ENCODE measurements at regions not wholly inside any gene's neighbourhood (a gene's known extent, or its start where the extent isn't known, plus 50 kb on each side); places are given as distances from the start of the nearest gene placed in this dataset.

DNA sequence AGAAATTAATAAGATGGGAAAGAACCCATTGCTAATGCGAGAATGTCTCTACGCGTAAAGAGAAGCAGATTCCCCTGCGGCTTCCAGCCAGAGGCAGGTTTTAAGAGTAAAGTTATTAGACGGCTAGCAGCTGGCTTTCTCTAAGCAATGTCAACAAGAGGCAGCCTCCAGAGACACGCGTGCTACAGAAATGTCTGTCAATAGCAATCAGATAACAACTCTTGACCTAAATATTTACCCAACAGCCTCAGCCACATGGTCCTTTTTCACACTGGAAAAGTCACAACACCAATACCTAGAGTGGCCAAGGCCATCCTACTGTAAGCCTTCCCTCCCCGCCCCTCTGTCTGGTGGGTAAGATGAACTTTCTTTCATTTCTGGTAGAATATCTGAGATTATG is 146.0 kb upstream of the SFSWAP start:
- Histone ChIP-seq H3K4me1 (peaks cover 5 to 11% of the 10 kb centered on the region in 2 donors), H3K27ac (no peak overlapping the region), H3K4me3 (replicated peaks in 1 of 3) (no peak overlapping the region), H3K36me3 (no peaks in the 10 kb centered on the region), H3K9me3 (no peaks in the 10 kb centered on the region), H3K27me3 (no peaks in the 10 kb centered on the region)
- intact Hi-C loops (cut with DNase I), result no loop called here
- WGBS, 2 donors, result 39 to 47% methylated on average over 8 of the region's 8 CpGs
- no peak for DNase-seq
- no peak for TF ChIP-seq POLR2A (IDR thresholded peaks at IDR 0.05)
- TF ChIP-seq, protein P1, sequence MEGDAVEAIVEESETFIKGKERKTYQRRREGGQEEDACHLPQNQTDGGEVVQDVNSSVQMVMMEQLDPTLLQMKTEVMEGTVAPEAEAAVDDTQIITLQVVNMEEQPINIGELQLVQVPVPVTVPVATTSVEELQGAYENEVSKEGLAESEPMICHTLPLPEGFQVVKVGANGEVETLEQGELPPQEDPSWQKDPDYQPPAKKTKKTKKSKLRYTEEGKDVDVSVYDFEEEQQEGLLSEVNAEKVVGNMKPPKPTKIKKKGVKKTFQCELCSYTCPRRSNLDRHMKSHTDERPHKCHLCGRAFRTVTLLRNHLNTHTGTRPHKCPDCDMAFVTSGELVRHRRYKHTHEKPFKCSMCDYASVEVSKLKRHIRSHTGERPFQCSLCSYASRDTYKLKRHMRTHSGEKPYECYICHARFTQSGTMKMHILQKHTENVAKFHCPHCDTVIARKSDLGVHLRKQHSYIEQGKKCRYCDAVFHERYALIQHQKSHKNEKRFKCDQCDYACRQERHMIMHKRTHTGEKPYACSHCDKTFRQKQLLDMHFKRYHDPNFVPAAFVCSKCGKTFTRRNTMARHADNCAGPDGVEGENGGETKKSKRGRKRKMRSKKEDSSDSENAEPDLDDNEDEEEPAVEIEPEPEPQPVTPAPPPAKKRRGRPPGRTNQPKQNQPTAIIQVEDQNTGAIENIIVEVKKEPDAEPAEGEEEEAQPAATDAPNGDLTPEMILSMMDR (IDR thresholded peaks at IDR 0.05), result no peak

DNA sequence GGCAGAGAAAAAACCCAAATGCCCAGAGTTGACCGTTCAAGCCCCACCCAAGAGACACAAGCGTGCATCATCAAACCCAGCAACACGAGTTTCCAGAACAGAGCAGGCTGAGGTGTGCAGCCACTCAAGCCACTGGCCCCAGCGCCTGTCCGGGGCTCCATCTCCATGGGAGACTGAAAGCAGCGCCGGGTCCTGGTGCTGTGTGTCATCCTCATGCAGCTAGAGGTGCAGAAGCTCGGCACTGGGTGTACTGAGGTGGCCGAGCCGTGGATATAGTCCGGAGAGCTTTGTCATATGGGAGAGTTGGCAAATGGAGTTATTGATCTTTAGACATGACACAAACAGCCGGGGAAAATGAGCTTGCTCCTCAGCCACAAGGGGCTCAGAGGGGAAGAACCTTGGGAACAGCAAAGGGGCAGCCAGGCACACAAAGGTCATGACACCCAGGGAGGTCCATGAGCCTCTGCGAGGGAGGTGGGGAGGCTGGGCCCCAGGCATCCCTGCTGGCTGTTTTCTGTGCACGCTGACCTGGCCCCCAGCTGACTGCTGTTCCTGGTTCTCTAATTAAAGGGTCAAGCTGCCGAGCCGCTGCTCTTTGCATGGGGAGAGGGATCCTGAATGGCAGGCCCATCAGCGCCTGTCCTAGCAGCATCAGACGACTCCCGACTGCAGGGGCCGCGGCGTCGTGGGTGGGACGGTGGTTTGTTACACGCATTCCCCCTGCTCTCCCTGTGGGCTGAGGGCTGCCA is 145.4 kb upstream of the SFSWAP start:
- intact Hi-C loops (cut with DNase I), result no loop called here
- Histone ChIP-seq H3K4me3 (replicated peaks in 1 of 3) (no peak overlapping the region), H3K27me3 (no peaks in the 10 kb centered on the region), H3K36me3 (no peaks in the 10 kb centered on the region), H3K9me3 (no peaks in the 10 kb centered on the region), H3K27ac (no peak overlapping the region), H3K4me1 (peaks cover 5 to 11% of the 10 kb centered on the region in 2 donors)
- WGBS, 2 donors, result 58 to 61% methylated on average over 19 to 22 of the region's 25 CpGs
- TF ChIP-seq POLR2A (IDR thresholded peaks at IDR 0.05), result no peak
- TF ChIP-seq, protein P1 (IDR thresholded peaks at IDR 0.05), result no peak
- no peak for DNase-seq

DNA sequence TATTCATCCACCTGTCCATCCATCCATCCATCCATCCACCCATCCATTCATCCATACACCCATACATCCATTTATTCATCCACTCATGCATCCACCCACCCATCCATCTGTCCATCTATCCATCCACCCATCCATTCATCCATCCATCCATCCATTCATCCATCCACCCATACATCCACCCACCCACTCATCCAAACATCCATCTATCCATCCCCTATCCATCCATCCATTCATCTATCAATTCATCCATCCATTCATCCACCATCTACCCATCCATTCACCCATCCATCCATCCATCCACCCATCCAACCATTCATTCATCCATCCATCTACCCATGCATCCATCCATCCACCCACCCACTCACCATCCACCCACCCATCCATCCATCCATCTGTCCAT is 142.6 kb upstream of the SFSWAP start:
- TF ChIP-seq POLR2A (IDR thresholded peaks at IDR 0.05), result no peak
- TF ChIP-seq, protein P1 (IDR thresholded peaks at IDR 0.05), result no peak
- Histone ChIP-seq H3K4me1 (no peaks in the 10 kb centered on the region), H3K27ac (no peak overlapping the region), H3K9me3 (no peaks in the 10 kb centered on the region), H3K4me3 (replicated peaks in 1 of 3) (no peak overlapping the region), H3K27me3 (no peaks in the 10 kb centered on the region), H3K36me3 (no peaks in the 10 kb centered on the region)
- no peak for DNase-seq
- intact Hi-C loops (cut with DNase I), result no loop called here

DNA sequence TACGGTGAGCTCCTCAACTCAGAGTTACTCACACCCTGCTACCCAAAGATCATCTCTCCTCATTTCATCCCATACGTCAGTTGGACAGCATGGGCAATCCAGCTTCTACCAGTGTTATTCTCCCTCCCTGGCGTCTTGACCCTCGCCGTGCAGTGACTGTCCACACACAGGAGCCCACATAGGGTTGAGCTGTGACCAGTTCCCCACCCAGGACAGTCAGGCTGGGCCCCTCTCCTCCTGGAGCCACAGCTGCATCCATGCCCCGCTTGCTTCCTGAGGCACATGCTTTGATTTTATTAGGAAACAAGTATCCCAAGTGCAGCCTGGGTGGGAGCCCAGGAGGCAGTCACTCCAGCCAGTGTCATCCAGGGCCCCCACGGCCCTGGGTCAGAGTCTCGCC is 140.3 kb upstream of the SFSWAP start:
- DNase-seq, result no peak
- Histone ChIP-seq H3K36me3 (no peaks in the 10 kb centered on the region), H3K4me3 (replicated peaks in 1 of 3) (no peak overlapping the region), H3K9me3 (no peaks in the 10 kb centered on the region), H3K4me1 (no peaks in the 10 kb centered on the region), H3K27me3 (no peaks in the 10 kb centered on the region), H3K27ac (no peak overlapping the region)
- intact Hi-C loops (cut with DNase I), result no loop called here
- 84 to 89% methylated on average over 8 of the region's 8 CpGs for WGBS, 2 donors
- no peak for TF ChIP-seq POLR2A (IDR thresholded peaks at IDR 0.05)
- TF ChIP-seq, protein P1 (IDR thresholded peaks at IDR 0.05), result no peak

DNA sequence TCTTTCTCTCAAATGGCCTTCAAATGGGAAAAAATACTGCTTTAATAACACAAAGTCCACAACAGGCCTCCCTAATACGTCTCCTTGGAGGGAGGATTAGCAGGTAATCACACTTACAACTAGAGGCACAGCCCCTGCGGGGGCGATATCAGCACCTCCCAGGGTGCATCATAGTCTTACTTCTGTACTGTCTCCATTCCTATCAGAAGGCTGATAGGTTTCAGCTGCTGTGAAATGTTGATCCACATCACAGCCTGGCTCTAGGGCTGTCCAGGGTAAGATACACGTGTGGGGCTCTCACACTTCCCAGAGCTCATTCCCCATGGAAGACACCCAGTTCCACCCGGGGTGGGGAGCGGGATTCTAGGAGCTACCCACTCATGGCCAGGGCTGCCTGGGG is 139.1 kb upstream of the SFSWAP start:
- no peak for TF ChIP-seq POLR2A (IDR thresholded peaks at IDR 0.05)
- TF ChIP-seq, protein P1 (IDR thresholded peaks at IDR 0.05), result no peak
- intact Hi-C loops (cut with DNase I), result no loop called here
- Histone ChIP-seq H3K4me1 (no peaks in the 10 kb centered on the region), H3K4me3 (replicated peaks in 1 of 3) (no peak overlapping the region), H3K27me3 (no peaks in the 10 kb centered on the region), H3K9me3 (no peaks in the 10 kb centered on the region), H3K27ac (no peak overlapping the region), H3K36me3 (no peaks in the 10 kb centered on the region)
- WGBS, 2 donors, result 51 to 57% methylated on average over 6 of the region's 6 CpGs
- no peak for DNase-seq
